Vagina (tissue), 2 donors: ENCODE measurements at regions not wholly inside any gene's neighbourhood (a gene's known extent, or its start where the extent isn't known, plus 50 kb on each side); places are given as distances from the start of the nearest gene placed in this dataset.

Experiments
- CTCF ChIP-seq, 3 experiments: fragments of 450-650 bp in 2 of 3; fragments of 200-600 bp in 1 of 3; sonication (generic) in 1 of 3; IDR thresholded peaks; one replicate each; pipeline ENCODE4 v1.5.1; 2017 to 2019; ENCODE audit warnings: antibody characterized with exemption in 3 of 3, mild to moderate bottlenecking in 2 of 3, moderate library complexity in 2 of 3
- POLR2A ChIP-seq, 2 donors: fragments of 450-650 bp; IDR thresholded peaks; one replicate each; pipeline ENCODE4 v1.6.1; 2017; ENCODE audit warnings: antibody characterized with exemption in 2 of 2, mild to moderate bottlenecking in 2 of 2, moderate library complexity in 2 of 2

GRCh38 chr9:75692309-75692708 is 198.2 kb upstream of the PCSK5 start:
- TF ChIP-seq POLR2A (IDR thresholded peaks at IDR 0.05) (no peak), CTCF (IDR thresholded peaks at IDR 0.05) (no peak)
